A172 (cell line): ENCODE measurements at regions not wholly inside any gene's neighbourhood (a gene's known extent, or its start where the extent isn't known, plus 50 kb on each side); places are given as distances from the start of the nearest gene placed in this dataset.
A peak's percentile ranks its signal among the peaks of the same experiment; 100 is the strongest.
"Not testable (repeated sequence)": the region's sequence is repeated elsewhere in the genome, so short reads cannot be mapped to it uniquely, and the experiment has no call there.

Experiments used
- DNase-seq: peaks from one replicate; pipeline ENCODE4 v3.0.0-alpha.2; 2015; ENCODE audit warnings: low spot score

DNA sequence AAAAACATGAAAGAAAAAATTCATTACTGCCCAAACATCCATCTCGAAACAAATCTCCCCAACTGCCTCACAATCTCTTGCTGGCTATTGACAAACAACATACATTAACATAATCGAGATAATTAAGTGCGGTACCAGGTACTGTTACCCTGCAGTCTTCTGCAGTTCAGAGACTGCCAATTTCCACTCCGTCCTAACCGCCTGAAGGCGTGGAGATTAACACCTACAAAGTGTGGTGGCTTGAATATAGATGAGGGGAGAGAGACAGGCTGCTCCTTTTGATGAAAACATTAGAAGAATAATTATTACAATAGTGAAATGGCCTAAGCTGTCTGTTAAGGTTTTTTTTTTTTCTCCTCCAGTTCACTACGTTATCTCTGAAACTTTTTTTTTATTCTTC lies 258.9 kb upstream of the SOX4 start:
- DNase-seq, result no peak

DNA sequence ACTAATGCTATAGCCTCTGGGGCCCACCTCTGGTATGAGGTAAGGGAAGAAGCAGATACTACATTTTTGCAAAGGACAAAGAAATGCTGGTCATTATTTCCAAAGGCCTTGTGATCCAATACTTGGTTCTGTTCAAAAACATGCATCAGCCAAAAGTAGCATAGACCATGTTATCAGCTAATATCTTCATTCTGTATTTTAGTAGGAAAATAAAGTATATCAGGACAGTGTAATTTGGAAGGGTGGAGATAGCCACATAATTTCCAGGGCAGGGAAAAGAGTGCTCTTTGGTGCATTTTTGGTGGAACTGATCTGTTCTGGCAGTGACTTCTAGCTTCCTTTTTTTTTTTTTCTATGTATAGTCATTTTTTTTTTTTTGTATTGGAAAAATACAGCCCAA lies 258.0 kb upstream of the SOX4 start:
- DNase-seq, result no peak

DNA sequence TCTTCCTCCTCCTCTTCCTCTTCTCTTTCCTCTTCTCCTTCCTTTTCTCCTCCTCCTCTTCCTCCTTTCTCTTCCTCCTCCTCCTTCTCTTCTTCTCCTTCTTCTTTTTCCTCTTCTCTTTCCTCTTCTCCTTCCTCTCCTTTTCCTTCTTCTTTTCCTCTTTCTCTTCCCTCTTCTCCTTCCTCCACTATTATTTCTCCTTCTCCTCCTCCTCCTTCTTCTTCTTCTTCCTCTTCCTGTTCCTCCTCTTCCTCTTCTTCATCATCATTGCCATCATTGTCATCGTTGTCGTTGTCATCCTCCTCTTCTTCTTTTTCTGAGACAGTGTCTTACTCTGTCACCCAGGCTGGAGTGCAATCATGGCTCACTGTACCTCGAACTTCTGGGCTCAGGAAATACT lies 256.3 kb upstream of the SOX4 start:
- no peak for DNase-seq

DNA sequence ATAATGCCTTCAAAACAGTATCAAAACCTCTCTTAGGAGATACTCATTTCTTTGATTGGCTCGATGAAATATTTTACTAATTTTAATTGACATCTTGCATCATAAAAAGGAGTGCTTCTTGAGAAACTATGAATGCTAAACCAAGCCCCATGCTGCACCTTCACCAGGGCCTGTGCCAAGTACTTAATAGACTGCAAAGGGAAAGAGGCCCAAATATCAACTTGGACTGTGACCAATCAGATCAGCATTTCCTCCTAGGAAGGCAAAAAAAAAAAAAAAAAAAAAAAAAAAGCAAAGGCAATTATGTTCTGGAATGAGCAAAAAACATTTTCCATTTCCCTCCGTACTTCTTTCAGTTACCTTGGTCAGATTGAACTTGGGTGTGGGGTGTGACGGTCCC lies 253.0 kb upstream of the SOX4 start:
- DNase-seq, result no peak

DNA sequence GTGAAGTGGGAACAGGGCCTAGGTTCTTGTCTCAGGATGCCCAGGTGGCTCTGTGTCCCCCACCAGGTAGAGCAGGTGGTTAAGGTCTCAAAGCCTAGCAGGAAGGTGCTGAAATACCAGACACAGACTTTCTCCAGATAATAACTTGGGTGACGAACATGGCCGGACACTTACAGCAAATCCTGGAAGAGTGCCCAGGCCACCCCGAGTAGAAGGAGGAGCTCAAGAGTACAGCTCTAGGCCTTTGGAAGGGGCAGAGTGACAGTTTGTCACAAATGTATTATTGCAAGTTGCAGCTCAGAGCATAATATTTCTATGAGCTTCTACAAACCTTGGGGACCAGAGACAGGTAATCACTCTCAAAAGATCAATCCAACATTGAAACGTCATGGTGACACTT lies 251.6 kb upstream of the SOX4 start:
- no peak for DNase-seq

DNA sequence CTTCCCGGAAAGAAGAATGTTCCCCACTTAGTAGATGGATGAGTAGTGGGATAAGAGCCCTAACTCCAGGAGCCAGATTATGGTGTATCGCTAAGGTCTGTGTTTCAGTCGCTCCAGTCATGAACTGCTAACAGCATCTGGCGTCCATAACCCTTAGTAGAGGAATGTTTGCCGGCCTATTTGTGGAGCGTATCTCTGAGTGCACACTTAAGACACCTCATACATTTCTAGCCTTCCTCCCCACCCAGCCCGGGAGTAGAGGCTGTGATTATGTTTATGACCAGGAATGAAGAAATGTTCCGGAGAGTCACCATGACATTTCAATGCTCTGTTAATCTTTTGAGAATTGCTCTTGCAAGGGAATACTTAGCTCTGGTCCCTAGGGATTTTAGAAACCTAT lies 251.1 kb upstream of the SOX4 start:
- no peak for DNase-seq

DNA sequence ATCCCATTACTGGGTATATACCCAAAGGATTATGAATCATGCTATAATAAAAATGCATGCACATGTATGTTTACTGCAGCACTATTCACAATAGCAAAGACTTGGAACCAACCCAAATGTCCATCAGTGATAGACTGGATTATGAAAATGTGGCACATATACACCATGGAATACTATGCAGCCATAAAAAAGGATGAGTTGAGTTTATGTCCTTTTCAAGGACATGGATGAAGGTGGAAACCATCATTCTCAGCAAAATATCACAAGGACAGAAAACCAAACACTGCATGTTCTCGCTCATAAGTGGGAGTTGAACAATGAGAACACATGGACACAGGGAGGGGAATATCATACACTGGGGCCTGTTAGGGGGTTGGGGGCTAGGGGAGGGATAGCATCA lies 247.8 kb upstream of the SOX4 start:
- DNase-seq, result not testable (repeated sequence)

DNA sequence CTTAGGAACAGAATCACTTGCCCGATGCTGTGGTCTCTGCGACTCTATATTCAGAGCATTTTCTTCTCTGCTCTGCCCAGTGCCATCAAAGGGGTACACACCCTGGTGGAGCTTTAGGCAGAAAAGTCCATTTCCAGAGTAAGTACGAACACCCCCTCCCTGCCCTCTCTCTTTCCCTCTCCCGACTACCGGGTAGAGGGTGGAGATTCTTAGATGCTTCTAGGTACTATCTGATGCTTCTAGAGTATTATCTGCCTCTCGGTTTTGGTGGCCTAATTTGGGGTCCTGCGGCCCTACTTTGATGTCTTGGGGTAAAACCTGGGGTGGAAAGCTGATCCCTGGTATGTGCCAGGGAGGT lies 245.4 kb upstream of the SOX4 start:
- DNase-seq, result no peak

DNA sequence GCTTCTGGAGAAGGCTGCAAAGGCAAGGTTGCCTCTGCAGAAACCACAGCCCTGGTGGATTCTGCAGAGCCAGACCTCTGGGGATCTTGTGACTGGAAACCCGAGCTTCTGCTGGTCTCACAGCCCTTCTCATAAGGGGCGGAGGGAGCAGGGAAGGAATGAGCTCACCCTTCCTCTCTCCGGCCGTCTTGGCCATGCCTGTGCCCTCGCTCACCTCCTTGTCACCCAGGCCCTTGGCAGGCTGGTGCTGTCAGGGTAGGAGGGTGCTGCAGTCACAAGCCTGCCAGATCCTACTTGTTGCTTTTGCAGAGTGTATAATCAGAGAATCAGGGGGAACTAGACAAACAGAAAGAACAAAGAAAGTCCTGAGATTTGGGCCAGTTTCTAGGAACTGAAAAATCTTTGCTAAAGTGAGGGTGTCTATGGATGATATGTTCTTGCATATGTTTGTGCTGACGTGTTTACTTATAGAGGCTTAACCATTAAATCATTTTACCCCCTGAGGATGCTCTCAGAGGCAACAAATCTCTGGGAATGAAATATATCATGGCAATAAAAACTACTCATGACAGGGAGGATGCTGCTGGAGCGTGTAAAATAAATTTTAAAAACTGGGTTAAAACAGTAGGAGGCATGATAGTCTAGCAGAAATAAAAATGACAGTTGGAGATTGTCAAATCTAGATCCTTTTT lies 244.9 kb upstream of the SOX4 start:
- DNase-seq, result peak; percentile 89

DNA sequence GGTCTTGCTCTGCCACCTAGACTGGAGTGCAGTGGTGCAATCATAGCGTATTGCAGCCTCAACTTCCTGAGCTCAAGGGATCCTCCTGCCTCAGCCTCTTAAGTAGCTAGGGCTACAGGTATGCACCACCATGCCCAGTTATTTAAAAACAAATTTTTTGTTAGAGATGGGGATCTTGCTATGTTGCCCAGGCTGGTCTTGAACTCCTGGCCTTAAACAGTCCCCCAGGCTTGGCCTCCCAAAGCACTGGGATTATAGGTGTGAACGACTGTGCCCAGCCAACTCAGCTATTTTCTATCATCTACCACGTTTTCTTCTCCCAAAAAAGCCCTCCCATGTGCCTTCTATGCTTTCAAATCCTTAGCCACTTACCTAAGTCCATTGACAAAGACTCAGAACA lies 243.7 kb upstream of the SOX4 start:
- DNase-seq, result no peak

DNA sequence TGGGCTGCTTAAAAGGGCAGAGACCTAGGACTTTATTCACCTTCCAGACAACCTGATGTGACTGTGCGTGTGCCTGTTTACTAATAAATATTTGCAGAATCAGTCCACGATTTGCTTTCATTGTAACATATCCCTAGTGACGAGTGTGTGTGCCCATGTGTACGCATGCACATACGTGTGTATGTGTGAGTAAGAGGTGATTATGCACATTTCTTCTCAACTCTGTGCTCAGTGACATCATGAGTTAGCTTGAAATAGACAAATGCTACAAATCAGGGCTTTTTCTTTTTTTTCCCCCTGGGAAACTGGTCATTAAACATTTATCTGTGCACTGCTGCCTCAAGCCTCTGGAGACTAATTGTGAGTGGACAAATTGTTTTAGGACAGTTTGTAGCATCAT lies 242.6 kb upstream of the SOX4 start:
- no peak for DNase-seq

DNA sequence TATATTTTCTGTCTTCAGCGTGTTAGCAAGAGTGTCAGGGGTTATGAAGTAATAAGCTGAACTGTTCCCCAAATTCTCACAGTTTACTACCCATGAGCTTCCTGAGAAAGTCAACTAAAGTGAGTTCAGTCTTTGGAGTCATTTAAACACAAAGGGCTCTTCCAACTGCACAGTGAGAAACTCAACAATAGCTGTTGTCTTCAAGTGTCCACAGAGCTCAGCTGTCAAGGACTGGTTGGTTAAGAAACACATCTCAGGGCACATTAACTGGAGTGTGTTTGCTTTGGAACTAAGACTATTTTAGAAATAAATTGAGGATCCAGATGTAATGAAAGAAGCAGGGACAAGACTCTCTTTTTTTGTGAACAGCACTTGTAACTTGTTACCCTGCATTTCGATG lies 241.4 kb upstream of the SOX4 start:
- DNase-seq, result no peak

DNA sequence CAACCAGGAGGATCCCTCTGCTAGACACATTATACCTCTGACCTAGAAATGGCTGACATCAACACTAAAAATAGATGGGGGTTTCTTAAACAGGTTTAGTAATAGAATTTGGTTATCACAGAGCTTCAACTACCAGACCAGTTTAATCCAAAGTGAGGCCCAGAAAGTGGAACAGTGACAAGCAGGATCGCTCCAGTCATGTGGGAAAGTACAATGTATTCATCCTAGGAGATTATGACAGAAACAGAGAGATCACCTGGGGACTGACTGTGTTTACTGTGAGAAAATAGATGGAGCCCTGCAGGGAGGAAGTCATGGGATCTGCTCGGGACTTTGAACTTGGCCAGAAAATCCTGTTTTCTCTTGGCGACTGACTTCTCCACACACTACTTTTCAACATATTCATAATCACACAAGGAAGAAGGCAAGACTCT lies 238.7 kb upstream of the SOX4 start:
- no peak for DNase-seq

DNA sequence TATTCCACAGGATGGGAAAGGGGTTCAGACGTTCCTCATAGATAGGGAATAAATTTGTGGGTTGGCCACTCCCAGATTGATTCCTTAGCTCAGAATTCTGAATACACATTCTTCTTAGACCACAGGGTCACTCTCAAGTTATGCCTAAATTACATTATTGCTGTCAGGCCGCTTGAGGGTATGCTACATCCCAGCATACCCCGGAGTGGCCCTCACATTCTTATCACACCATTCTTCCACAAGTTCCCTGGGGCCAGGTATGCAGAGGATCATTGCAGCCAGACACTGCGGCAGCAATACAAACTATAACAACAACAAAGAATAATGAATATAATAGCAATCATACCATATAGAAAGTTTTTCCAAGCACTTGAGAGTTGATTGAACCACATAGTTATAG lies 237.9 kb upstream of the SOX4 start:
- no peak for DNase-seq

DNA sequence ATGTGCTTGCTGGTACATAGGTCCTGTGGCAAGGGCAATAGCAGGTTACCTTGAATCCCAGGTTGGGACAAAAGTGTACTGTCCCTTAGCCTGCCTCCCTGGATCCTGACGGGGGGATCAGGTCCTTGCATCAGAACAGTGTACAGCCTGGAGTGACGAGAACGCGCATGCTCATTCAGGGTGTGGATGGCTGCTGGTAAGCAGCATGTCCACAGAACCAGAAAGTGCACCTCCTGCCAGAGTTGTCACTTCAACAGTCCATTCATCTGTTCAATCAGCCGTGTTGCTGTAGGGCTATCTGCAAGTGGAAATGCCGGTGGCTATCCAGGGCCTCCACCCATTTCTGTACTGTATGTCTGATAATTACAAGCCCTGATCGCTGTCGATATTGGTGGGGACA lies 236.3 kb upstream of the SOX4 start:
- no peak for DNase-seq

DNA sequence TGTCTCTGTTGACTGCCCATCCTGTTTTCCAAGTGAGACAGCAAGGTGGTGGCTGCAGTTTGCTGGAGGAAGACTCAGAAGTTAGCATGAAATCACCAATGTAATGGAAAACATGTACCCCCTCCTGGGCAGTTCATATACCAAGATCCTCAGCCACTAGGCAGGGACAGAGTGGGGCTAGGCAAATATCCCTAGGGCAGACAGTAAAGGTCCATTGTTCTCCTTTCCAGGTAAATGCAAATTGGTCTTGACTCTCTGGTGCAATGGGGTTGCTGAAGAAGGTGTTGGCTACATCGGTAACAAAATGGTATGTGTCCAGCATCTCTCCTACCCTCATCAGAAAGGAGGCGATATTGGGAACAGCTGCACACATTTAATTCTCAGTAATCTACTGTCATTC lies 233.6 kb upstream of the SOX4 start:
- no peak for DNase-seq

DNA sequence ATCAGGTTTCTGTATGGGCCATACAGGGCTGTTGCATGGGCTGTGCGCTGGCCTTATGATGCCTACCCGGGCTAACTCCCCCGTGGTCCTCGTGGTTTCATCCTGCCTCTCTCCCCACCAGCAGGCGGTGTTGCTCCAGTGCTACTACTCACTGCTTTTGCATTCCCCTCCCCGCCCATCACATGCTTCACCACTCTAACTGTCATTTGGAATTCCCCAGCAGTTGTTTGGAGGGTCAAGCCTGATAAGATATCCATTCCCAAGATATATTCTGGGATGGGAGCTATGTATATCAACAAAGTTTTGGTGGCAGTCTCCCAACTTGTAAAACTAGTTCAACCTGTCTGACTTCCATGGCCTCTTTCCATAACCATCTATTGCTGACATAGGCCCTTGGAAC lies 233.2 kb upstream of the SOX4 start:
- DNase-seq, result peak; percentile 78

DNA sequence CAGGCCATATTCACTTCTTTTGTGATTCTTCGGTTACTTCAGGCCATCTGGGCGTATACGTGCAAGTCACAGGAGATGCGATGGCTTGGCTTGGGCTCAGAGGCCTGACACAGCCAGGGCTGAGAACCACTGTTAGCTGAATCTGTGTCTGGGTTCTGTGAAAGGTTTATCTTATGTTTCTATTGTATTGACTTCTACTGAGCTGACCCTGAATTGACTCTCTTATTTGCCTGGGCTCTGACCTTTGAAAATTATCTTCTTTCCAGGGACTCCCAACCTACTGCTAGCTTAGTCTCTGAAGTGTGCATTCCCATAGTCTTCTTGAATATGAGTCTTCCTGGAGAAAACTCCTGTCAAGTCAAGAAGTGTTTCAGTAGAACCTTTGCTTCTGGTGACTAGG lies 226.4 kb upstream of the SOX4 start:
- no peak for DNase-seq

DNA sequence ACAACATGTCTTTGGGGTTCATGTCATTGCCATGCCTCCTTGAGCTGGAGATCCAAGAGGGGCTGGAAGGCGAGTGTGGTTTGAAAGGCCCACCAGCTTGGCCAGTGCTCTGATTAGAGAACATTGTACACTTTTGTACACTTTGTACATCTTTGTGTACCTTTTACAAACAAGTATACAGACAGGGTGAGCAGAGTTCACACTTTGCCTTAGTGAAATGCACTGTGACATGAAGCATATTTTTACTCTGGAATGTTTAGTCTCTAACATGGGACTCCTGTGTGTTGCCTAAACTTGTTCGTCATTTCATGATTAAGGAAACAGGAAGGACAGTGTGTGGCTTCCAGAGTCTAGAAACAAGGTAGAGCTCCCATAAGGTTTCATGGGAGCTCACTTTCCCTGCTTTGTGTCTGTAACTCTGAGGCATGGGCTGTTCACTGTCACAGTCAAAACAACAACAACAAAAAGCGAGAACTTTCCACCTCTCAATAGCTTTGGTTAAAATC lies 225.8 kb upstream of the SOX4 start:
- no peak for DNase-seq

DNA sequence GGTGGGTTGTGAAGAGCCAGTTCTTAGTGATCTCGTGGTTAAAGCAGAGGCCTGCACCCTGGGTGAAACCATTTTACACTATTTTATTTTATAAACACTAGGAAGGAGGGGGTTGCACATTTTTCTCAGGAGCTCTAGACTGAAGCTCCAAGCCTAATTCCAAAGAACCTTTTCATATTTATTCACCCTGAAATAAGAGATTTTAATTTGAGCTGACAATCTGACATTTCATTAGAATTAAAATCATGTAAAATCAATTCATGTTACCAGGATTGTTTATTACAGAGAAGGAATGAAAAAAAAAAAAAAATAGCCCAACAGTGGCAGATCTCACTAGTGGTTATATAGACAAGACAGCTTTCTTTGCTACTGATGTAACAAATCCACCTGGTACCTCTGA lies 222.5 kb upstream of the SOX4 start:
- no peak for DNase-seq

DNA sequence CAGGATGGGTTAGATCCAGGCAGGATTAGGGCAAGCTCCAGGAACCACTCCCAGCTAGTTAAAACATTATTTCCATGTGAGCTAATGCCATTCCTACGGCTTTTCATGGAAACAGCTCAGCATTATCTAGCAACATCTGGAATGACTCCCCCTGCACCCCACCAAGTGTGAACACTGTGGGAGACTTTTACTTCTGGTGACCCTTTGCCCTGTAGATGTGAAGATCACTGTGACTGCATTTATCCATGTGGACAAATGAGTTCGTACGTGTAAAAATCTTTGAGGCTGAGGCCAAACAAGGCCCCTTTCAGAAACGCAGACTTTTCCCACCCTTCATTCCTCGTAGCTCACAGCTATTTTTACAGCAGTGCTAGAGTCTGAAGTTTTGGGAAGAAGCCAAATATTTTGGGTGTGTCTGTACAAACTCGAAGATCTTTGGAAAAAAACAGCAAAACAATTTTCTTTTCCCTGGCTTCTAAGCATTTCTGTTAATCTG lies 221.8 kb upstream of the SOX4 start:
- peak; percentile 38 for DNase-seq

DNA sequence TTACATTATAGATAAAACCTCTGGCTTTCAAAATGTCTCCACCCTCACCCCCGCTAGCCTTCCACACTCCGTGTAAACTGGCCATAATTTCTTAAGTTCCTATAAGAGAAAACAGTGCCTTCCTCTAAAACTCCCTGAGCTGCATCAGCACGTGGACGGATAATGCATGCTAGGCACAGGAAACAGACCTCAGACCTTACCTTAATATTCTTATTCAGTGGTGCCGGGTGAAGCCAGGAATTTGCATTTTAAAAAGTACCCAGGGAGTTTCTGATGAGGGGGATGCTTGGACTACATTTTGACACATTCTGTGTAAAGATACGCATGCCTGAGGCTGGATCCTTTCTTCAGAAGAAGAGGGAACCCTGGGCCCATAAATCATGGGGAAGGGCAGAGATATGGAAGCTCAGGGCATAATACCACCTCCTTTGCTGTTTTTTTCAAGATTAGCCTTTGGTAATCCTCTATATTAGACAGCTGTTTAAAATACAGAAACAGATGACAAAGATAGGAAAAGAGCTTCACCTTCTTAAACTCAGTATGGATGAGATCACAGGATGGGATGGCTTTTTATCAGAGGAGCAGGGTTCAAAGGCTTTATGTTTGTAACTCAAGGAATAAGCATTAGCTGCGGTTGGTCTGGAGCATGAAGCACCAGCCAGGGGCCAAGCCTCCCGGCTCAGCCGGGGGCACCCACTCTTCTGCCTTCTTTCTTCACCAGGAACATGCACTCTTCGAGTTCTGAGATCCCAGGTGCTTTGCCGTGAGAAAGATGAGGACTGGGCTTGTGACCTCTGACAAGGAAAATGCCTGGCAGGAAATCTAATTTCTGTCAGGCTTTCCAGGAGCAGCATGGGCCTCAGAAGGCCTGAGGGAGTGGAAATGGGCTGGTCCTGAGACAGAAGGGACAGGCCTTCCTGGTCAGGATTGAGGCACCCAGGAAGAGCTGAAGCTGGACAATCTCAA lies 218.1 kb upstream of the SOX4 start:
- no peak for DNase-seq

DNA sequence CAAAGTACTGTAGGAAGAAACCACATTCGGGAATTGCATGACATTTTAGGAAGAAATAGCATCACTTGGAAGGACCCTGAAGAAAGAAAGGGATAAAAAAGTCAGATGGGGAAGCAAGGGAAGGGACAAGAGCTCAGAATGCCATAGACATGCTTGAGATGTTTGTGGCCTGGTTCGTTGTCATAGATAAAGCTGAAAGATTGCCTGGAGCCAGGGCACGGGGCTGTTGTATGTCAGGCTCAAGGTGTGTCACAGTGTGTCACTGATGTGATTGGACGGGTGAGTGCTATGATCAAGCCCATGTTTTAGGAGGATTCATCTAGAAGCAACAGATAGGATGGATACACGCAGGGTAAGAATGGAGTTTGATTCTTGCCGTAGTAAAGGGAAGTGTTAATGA lies 216.2 kb upstream of the SOX4 start:
- no peak for DNase-seq
